ENCODE measurements at regions not wholly inside any gene's neighbourhood (a gene's known extent, or its start where the extent isn't known, plus 50 kb on each side); places are given as distances from the start of the nearest gene placed in this dataset.

- TF ChIP-seq SNAPC4 (CRISPR knock-in tag; IDR thresholded peaks at IDR 0.05) = no peak
- TF ChIP-seq ZNF558 (CRISPR knock-in tag; IDR thresholded peaks at IDR 0.05; ENCODE audit: borderline replicate concordance) = no peak
- no peak for TF ChIP-seq BCLAF1 (IDR thresholded peaks at IDR 0.05)
- TF ChIP-seq ZNF180 (CRISPR knock-in tag; IDR thresholded peaks at IDR 0.05; ENCODE audit: borderline replicate concordance, low read depth) = no peak
- no peak for TF ChIP-seq ZNF431 (CRISPR knock-in tag; IDR thresholded peaks at IDR 0.05; ENCODE audit: borderline replicate concordance, low read depth)
- no peak for TF ChIP-seq ZFP36 (IDR thresholded peaks at IDR 0.05; ENCODE audit: borderline replicate concordance, low read depth, low read length, partially characterized antibody)
- TF ChIP-seq YEATS2 (CRISPR knock-in tag; IDR thresholded peaks at IDR 0.05; ENCODE audit: borderline replicate concordance) = no peak
Measured at GRCh38 chrX:7546551-7547080, 296.4 kb upstream of the VCX start (continued).

Data from HepG2 (cell line).